ENCODE measurements at regions not wholly inside any gene's neighbourhood (a gene's known extent, or its start where the extent isn't known, plus 50 kb on each side); places are given as distances from the start of the nearest gene placed in this dataset.

- no peak for TF ChIP-seq ZFP30 (CRISPR knock-in tag; IDR thresholded peaks at IDR 0.05)
- TF ChIP-seq POU6F1 (CRISPR knock-in tag; IDR thresholded peaks at IDR 0.05; ENCODE audit: borderline replicate concordance, low read depth), result no peak
- TF ChIP-seq ISL1 (CRISPR knock-in tag; IDR thresholded peaks at IDR 0.05), result no peak
- TF ChIP-seq ZNF8 (CRISPR knock-in tag; IDR thresholded peaks at IDR 0.05), result no peak
- TF ChIP-seq PATZ1 (CRISPR knock-in tag; IDR thresholded peaks at IDR 0.05; ENCODE audit: borderline replicate concordance), result no peak
- no peak for TF ChIP-seq CSDC2 (CRISPR knock-in tag; IDR thresholded peaks at IDR 0.05)
- no peak for TF ChIP-seq ZC3H10 (CRISPR knock-in tag; IDR thresholded peaks at IDR 0.05)
- no peak for TF ChIP-seq ARNTL (CRISPR knock-in tag; IDR thresholded peaks at IDR 0.05; ENCODE audit: borderline replicate concordance, low read depth)
- TF ChIP-seq ZNF565 (CRISPR knock-in tag; conservative IDR thresholded peaks at IDR 0.05; ENCODE audit: low read depth), result no peak
- no peak for TF ChIP-seq TSHZ2 (CRISPR knock-in tag; IDR thresholded peaks at IDR 0.05)
- no peak for TF ChIP-seq CREB5 (CRISPR knock-in tag; IDR thresholded peaks at IDR 0.05; ENCODE audit: low read depth)
- TF ChIP-seq GLIS3 (CRISPR knock-in tag; IDR thresholded peaks at IDR 0.05), result no peak
- TF ChIP-seq ZNF70 (CRISPR knock-in tag; IDR thresholded peaks at IDR 0.05), result no peak
- TF ChIP-seq ESRRG (CRISPR knock-in tag; IDR thresholded peaks at IDR 0.05), result no peak
Observed at GRCh38 chr4:149266301-149266700, 549.3 kb downstream of the IQCM start.
